Dermis microvascular lymphatic vessel endothelial cell (primary cell): ENCODE measurements at regions not wholly inside any gene's neighbourhood (a gene's known extent, or its start where the extent isn't known, plus 50 kb on each side); places are given as distances from the start of the nearest gene placed in this dataset.

Source experiments
- DNase-seq, 2 donors: peaks; one replicate each; pipeline versions ENCODE4 v3.0.0 to v3.0.0-alpha.2; 2010; ENCODE audit warnings: low read depth in 2 of 2

DNA sequence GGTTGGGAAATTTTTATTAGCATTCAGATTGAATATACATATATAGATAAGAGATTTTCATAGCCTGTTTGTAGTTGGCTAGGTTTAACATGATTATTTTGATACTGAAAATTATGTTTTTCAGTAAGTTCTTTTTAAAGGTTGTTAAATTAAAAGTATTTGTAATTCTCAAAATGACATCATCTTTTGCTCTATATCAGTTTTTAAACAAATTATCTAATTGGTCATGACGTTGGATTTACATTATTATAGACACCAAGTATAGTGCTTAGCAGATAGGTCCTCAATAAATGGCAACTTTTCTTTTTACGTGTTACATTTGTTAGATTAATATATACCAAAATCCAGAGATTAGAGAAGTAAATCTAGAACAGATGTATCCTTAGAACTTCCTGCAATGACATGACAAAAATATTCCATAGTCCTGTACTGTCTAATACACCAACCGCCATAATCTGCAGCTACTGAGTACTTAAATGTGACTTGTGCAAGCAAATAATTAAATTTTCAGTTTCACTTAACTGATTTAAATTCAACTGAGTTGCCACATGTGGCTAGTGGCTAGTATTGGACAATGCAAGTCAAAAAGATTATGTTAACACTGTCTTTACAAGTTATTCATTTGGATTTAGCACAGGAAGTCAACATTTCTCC is 1613.1 kb upstream of the TENM3 start:
- DNase-seq = no peak

DNA sequence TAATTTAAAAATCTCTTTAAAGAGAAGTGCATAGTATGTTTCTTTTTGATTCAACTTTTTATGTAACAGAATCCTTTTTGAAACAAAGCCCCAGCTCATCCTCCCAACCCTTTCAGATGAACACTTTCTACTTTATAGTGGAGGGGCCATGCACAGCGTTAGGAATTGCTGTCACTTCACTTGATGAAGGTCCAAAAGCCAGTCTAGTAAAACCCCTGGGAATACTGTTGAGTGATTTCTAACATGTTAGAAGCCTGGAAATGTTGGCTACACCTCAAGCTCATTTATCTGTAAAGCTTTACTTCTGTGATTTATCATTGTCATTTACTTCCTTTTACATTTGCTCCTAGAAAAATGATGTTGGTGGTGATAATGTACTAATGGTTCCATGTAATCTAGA is 1608.9 kb upstream of the TENM3 start:
- no peak for DNase-seq

DNA sequence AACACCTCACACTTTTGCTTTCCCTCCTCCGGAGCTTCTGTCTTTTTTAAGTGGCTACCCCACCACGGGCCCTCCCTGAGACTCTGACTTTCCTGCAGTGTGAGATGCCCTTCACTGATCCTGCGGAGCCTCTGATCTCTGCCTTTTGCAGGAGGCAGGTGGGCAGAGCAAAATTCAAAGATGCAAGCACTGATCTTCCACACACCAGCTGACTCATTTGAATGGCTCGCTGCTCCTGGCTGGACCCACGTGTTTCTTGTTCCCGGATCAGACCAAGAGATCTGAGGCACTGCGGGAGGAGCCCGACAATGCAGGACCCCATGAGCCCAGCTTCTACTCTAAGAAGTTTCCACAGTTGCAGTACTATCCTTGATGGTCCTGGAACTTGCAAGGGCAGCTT is 1607.9 kb upstream of the TENM3 start:
- no peak for DNase-seq

DNA sequence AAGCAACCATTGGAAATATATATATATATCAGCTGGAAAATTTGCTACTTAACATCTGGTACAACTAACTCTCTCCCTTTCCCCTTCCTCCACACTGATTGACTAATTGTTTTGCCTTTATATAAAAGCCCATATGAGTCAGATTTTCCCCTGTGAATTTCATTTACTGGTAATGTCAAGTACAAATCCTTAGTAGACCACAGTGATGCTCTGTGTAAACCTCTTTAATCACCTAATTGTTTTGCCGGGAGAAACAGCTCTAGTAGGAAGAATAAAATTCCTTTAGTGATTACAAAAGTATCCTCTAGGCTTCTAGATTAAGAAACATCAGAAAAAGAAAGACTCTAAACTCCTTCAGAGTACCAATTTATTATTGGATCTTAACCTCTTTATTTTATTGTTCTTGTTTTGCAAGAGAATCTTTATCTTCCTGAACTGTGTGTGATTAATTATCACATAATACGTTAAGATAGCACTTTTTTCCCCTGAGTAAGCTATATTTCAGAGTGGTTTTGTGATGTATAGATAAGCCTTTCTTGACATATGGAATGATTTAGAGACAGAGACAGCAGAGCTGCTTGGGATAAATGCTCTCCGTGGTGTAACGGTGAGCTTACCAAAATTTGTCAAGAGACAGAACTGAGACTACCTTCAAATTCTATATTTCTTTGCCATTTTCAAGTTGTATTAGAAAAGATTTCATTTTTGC is 1606.4 kb upstream of the TENM3 start:
- no peak for DNase-seq

DNA sequence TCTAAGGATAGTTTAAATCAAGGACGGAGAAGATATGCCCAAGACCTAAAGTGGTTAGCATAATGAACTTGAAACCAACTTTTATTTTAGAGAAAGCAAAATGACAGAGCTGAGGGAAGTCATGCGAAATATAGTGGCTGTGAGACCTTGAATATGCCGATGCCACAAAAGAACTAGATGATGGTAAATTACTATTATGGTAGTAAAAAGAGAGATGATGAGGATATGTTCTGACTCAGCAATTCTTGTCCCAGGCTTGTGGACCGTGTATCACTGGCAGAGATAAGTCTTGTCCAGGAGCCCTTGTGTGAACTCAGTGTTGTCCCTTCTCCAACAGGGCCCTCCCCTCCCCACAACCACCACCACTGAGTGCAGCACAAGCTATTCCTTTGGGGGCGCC is 1605.6 kb upstream of the TENM3 start:
- no peak for DNase-seq

DNA sequence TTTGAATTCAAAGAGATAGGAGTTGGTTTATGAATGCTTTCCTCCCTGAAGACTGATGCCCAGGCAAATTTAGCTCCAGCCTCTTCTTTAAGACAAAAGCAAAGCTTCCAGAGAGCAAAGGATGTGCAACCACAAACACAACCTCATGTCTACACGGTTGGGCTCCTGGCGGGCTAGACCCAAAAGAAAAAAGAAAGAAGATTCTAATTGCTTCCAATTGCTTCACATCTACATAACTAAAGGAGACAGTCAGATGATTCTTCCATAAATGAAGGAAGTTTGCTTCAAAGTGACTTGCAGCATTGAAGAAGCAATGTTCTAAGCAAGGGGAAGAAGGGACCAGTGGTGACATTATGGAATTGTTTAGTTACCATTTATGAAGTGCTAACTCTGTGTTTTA is 1603.0 kb upstream of the TENM3 start:
- no peak for DNase-seq

DNA sequence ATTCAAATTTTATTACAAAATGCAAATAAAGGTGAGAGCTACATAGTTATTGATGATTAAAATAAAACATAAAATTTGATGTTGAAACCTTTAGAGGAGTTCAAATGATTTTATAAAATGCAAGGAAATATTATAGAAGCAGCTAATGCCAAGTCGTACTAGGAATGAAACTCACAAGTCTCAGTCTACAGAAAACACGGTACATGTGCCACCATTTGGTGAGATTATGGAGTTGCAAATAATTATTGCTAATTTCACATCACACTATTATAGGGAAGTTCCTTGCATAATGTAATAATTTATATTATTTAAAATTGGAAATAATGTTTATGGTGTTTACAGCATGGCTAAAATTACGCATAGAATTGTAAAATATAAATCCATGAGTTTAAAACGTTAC is 1601.7 kb upstream of the TENM3 start:
- no peak for DNase-seq

DNA sequence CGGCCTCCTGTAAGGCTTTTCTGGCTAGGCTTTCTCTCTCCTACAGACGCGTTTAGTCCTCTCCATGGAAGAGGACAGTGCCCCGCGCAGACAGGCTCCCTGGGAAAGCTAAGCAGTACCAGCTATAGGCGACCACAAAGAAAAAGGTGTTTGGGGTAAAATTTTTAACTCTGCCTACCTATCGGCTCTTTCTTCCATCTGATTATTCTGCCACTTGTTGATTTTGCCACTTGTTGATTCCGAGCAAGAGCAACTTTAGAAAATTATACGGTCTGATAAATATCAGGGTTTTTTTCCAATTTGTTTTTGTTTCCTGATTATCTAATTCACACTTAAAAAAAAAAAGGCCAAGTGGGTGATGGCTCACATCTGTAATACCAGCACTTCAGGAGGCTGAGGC is 1600.5 kb upstream of the TENM3 start:
- no peak for DNase-seq

DNA sequence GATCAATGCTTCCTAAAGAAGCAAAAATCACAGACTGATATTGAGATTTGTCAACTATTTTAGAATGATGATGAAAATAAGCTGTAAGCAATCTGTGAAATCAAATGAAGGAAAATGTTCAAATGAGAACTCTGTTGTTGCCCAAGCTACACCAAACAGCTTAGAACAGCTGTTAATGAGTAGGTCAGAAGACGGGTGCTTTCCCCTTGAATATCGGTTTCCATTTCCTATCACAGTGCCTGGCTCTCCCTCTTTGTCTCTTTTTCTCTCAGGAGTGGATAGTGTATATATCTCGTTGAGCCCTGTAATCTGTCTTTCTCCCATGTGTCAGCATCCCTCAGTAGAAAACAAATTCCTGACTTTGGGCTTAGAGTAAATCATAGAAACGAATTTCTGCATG is 1592.9 kb upstream of the TENM3 start:
- no peak for DNase-seq

DNA sequence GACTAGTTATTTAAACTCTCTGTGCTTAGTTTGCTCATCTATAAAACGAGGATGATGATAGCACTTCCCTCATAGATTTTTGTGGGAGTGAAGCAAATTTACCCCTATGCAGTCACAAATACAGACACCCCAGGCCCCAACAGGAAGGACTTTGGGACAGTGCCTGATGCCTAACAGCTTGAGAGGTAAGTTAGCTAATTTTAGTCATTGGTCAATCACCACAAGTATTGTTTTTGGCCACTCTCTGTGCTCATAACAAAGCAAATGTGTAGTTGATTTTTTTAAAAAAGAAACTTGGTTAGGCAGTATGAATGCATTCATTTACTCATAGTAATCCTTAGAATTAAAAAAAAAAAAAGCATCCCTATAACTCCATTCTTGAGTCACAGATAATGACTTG is 1590.7 kb upstream of the TENM3 start:
- DNase-seq = no peak

DNA sequence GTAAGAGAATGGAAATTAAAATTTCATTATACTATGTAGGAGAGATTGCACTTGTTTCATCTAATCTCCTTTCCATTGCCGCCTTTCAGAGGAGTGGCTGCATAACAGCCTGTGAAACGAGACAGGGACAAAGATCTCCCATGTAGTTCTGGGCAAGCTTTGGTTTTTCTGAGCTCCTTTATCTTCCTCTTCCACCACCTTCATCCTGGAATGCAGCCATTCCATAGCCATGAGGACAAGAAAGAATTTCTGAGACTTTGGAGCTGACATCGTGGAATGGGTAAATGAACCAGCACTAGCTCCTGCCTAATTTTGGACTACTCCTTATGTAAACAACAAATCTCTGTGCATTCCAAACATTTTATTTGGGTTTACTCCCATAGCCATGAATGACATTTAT is 1587.3 kb upstream of the TENM3 start:
- no peak for DNase-seq

DNA sequence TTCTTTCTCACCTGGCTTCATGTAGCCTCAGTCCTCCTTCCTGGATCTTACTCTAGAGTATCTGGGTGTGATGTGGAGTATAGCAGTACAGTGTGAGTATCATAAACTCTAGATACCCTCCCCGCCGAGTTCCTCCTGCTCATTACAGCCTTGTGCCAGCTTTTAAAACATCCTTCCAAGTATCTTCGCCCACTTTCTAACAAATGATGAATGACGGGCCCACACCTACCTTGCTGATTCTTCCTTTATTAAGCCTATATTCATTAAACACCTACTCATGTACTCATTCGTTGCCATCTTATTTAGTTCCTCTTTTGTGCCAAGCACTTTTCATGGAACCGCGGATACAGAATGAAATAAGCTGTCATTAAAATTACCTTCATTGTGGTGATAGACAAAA is 1585.3 kb upstream of the TENM3 start:
- DNase-seq = no peak

DNA sequence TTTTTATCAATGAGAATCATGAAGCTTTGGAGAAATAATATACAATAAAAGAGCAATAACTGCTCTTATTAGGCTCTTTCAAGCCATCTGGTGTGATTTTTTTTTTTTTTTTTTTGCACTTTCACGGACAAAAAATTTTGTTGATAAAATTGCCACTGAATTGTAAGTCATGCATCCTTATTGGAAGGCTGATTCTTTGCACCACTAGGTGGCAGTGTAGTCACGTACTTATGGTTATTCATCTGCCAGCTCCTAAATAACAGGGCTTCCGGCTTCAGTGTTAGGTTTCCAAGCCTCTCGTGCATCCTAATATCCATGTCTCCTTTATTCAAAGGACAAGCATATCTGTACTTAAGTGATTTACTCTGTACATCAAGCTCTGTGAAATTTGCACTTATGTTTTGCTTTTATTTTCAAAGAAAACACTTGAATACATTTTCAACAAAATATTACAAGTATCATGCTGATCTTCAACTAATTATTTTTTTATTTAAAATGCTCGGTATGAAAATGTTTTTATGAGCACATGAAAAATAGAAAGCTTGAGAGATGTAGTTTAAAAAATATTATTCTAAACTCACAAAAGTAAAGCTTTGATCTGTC is 1578.3 kb upstream of the TENM3 start:
- DNase-seq = peak; percentile 64 to 81

DNA sequence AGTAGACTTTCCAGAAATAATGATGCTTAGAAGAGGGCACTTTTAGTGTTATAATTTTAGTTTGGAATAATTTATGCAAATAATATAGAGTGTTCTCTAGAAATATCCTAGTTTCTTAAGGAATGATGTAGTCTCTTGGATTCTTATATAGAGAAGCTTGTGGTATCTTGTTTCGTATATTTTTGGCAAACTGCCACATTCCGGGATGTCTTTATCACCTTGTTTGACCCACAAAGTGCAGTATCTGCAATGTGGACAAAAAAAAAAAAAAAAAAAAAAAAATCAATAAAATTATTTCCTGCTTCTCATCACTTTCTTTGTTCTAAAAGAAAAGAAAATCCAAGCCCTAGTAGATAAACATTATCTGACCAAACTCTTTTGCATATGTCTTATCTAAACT is 1577.7 kb upstream of the TENM3 start:
- no peak for DNase-seq

DNA sequence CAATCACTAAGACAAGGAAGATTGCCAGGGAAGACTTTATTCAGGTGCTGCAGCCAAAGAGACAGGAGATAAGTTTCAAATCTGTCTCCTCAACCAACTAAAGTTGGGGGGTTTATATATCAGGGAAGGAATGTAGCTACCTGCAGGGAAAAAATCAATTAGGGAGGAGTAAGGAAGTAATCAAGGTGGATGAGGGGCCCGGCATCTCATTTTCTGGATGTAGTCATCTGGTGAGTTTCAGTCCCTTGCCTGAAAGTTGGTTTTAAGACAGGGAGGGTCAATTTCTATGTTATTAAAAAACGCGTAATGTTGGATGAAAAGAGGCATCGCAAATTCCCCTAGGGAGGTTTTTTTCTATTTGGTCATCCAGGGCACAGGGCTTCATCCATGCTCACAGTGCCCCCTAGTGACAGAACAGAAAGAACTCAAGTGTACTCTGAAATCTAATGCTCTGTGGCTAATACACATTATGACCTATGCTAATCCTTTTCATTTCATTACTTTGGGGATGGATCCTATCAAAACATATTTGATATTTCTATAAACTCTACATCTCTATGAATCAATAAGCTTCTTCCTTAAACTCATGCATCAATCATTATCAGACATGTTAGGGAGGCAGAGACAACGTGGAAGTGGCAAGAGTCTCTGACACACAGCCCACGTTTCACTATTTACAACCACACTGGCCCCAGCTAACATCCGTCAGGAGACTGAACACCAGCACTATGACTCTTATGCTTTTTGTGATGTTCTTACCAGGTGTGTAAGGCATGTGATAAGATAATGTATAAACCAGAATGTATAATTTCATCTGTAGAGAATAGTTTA is 1577.0 kb upstream of the TENM3 start:
- DNase-seq = peak in 1 of 2 donors; percentile 24

DNA sequence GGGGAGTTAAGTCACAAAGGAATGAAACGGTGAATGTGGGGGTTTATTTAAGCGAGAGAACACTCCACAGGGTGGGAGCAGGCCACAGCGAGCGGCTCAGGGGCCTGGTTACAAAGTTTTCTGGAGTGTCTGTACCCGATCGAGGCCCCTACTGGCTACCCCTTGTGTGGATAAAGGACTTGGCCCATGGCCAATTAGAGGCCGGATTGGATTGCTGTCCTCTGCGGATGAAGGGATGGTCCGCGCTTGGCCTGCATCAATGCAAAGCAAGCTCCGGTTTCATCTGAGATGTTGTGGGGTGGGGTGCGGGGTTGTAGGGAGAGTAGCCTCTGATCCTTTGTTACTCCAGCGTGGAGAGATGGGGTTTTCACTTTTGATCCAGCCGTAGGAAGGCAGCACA is 1574.5 kb upstream of the TENM3 start:
- no peak for DNase-seq

DNA sequence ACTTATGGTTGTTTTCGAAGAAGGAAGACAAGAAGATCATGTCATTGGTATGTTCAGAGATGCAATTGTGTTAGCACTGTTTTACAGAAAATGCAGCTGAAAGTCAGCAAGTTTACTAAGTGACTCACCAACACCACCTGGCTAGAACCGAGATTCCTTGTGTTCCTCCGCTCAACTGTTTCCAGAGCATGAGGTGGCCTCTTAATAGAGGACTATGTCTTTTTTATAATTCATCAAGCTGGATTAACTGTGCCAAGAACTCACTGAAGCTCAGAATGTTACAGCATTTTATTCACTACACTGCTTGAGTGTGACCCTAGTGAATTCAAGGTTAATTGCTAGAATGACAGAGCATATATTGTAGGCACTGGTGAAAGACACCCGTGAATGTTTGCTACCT is 1573.5 kb upstream of the TENM3 start:
- DNase-seq = no peak

DNA sequence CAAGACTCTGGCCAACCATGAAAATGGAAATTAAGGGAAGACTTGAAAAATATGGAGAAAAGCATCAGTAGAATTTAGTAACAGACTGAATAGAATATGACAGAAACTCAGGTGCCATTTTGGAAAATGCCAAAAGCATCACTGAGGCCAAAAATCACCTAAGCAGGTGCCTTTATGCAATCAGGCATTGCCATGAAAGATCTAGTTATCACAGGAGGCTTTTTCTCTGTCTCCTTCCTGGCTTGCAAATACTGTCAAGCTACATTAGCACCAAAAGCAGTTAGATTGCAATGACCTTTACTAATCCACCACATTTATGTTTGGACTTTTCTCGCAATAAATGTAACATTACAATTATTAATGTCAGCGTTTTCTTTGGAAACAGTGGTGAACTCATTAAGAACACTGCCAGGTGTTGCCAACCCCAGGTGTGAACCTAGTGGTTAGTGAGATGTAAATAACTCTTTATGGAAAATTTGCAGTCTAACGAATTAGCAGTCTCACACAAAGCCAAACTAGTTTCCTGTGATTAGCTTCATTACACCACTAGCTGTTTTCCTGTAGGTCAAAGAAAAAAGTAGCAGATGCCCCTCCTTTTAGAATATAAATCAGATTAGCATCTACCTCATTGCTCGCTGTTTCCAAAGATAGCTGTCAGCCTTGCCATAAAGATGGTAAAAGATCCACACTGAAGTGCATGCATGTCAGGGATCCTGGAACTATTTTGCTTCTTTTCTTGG is 1568.4 kb upstream of the TENM3 start:
- DNase-seq = no peak

DNA sequence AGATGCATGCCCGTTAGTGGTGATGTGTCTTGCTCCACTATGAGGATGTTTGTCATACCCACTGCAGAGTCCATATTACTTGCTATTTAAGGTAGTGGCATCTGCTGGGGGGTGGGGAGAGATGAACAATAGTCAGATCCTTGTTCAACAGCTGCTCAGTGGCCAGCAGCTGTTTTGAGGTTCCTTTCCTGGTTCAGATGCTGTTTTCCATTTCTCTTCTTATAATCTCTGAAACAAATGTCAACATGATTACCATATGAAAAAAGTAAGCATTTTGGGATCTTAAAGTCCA is 1567.9 kb upstream of the TENM3 start:
- DNase-seq = no peak

DNA sequence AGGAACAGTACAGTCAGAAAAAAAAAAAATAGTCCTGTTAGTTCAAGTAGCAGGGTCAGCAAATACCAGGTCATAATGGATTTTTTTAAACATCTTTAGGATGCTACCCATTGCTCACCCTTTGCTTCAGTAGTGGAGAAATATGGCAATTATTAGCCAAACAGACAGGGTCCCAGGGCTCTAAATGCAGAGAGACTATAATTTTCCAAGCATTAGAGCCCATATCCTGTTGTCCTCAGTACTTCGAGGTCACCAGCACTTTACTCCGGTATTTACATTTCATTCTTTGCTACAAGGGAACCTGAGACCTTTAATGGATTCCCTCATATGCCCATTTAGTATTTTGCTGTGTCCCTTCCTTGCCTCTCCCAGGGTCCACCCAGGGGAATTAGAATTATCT is 1562.9 kb upstream of the TENM3 start:
- no peak for DNase-seq

DNA sequence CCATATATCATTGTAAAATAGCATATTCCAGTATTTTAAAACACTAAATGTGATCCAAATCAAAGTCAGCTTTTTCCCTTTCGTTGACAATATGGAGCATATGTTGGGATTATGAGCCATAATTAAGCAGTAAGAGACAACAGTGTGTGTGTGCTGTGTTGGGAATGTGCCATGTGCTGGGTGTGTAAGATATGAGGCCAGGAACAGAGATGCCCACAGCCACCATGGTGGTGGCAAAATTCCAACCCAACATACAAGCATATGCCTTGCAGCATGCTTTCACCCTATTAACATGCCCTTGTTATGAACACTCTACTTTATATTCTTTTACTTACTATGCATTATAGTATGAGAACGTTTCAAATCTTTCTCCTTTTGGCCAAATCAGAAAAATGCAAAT is 1560.4 kb upstream of the TENM3 start:
- DNase-seq = no peak

DNA sequence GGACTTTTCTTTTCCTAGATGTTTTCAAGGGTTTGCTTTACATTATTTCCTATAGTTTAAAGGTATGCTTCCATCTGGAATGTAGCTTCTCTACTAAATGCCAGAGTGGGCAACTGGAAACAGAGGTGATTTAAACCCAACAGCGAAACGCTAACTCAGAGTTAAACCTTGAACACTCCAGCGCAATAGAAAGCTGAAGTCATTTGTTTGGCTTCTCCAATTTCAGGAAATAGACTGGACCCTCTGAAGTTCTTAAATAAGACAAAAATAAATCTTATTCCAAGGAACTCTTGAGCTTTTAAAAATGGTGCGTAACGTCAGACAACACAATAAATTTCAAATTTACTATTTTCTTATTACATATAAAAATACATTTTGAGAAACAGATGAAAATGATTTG is 1560.0 kb upstream of the TENM3 start:
- no peak for DNase-seq
